ENCODE measurements at regions not wholly inside any gene's neighbourhood (a gene's known extent, or its start where the extent isn't known, plus 50 kb on each side); places are given as distances from the start of the nearest gene placed in this dataset.

DNA sequence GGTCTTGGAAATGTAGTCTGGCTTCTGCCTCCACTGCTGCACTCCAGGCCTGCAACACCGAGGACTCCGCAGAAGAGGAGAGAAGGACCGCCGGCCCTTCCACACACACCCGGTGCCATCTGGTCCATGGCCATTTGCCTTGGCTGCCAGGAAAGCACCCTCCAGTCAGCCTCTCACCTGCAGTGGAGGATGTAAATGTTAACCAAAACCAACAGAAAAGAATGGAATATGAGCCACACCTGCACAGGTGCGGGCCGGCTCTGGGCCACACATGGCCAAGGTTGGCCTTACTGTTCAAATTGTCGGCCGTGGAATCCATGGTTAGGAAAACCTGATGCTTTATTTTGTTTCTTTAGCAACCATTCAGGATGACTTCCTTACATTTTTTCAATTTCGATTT, 178.3 kb upstream of the C2CD4B start:
- Mint-ChIP-seq H3K9me3 (peaks cover 0 to 14% (median 5%) of the 10 kb centered on the region in 7 donors), H3K27me3 (peaks cover 0 to 18% (median 0%) of the 10 kb centered on the region in 3 donors), H3K4me1 (peaks cover 0 to 5% (median 4%) of the 10 kb centered on the region in 3 donors), H3K27ac (peak overlapping the region in 1 of 6 donors; percentile 18), H3K36me3 (no peaks in the 10 kb centered on the region), H3K4me3 (no peak overlapping the region)
- ATAC-seq (ENCODE audit: low read depth in 2 of 2) (no peak), DNase-seq (no peak)

GRCh38 chr15:62344806-62345539, 179.9 kb upstream of the C2CD4B start:
- Mint-ChIP-seq H3K36me3 (no peaks in the 10 kb centered on the region), H3K27me3 (peaks cover 0 to 5% (median 0%) of the 10 kb centered on the region in 3 donors), H3K4me1 (peaks cover 0 to 5% (median 4%) of the 10 kb centered on the region in 3 donors), H3K4me3 (peak overlapping the region in 5 of 8 donors; percentile 17 to 84 (median 75)), H3K9me3 (peaks cover 0 to 14% (median 5%) of the 10 kb centered on the region in 7 donors), H3K27ac (peak overlapping the region in 2 of 6 donors; percentile 23 to 86)
- DNase-seq (peak; percentile 25), ATAC-seq (ENCODE audit: low read depth in 2 of 2) (peak in 1 of 2 donors; percentile 45)

- DNase-seq: no peak
- peaks cover 0 to 9% (median 5%) of the 10 kb centered on the region in 3 donors for H3K4me1 Mint-ChIP-seq
Measured at GRCh38 chr15:62346168-62346567, 181.1 kb upstream of the C2CD4B start.

DNA sequence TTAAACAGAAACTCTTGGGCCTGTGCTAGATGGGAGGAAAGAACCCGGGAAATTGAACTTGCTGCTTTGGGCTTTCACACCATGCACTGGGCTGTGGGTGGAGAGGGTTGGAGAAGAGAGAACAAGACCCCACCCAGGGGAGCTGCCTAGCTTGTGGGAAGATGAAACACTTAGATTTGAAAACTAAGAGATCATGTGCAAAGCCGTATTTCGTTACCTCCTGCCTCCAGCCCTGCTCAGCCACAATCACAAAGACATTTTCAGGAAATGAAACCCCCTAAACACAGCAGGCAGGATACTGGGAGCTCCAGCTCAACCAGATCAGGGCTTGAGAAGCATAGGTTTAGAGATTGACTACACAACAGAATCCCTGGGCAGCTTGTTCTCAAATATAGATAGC, 183.0 kb upstream of the C2CD4B start:
- peaks cover 7 to 23% (median 19%) of the 10 kb centered on the region in 3 donors for H3K27me3 Mint-ChIP-seq
- H3K4me1 Mint-ChIP-seq: peaks cover 0 to 9% (median 5%) of the 10 kb centered on the region in 3 donors
- H3K36me3 Mint-ChIP-seq: no peaks in the 10 kb centered on the region
- H3K4me3 Mint-ChIP-seq: no peak overlapping the region
- H3K27ac Mint-ChIP-seq: peak overlapping the region in 1 of 6 donors; percentile 16
- ATAC-seq (ENCODE audit: low read depth in 2 of 2) (no peak), DNase-seq (no peak)
- H3K9me3 Mint-ChIP-seq: peaks cover 0 to 14% (median 5%) of the 10 kb centered on the region in 7 donors

More at GRCh38 chr15:62346168-62346567, 181.1 kb upstream of the C2CD4B start:
- Mint-ChIP-seq H3K27ac (no peak overlapping the region), H3K27me3 (peaks cover 0 to 10% (median 4%) of the 10 kb centered on the region in 3 donors), H3K36me3 (no peaks in the 10 kb centered on the region), H3K9me3 (peaks cover 0 to 14% (median 5%) of the 10 kb centered on the region in 7 donors), H3K4me3 (no peak overlapping the region)
- no peak for ATAC-seq (ENCODE audit: low read depth in 2 of 2)

GRCh38 chr15:62348623-62349022, 183.5 kb upstream of the C2CD4B start:
- Mint-ChIP-seq H3K27me3 (peaks cover 12 to 27% (median 19%) of the 10 kb centered on the region in 3 donors), H3K4me3 (no peak overlapping the region), H3K9me3 (peaks cover 0 to 14% (median 5%) of the 10 kb centered on the region in 7 donors), H3K36me3 (no peaks in the 10 kb centered on the region), H3K27ac (no peak overlapping the region), H3K4me1 (peaks cover 0 to 9% (median 5%) of the 10 kb centered on the region in 3 donors)
- ATAC-seq (ENCODE audit: low read depth in 2 of 2) (no peak), DNase-seq (no peak)

- no peaks in the 10 kb centered on the region for H3K36me3 Mint-ChIP-seq
Measured at GRCh38 chr15:62352817-62353216, 187.7 kb upstream of the C2CD4B start.

DNA sequence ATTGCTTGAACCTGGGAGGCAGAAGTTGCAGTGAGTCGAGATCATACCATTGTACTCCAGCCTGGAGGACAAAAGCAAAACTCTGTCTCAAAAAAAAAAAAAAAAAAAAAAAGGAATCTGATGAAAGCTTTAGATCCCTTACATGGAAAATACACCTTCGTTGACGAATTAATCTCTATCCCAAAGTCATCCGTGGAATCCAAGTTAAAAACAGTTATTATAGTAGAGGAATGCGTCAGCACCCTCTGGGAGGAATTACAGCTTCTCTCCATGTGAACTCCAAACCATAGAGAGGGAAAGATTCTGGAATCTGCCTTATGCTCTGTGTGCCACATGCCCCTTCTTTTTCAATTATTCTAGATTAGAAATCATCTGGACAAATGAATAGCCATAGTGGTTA, 192.3 kb upstream of the C2CD4B start:
- Mint-ChIP-seq H3K9me3 (no peaks in the 10 kb centered on the region), H3K27me3 (peaks cover 33 to 44% (median 34%) of the 10 kb centered on the region in 3 donors), H3K36me3 (no peaks in the 10 kb centered on the region), H3K4me3 (no peak overlapping the region), H3K27ac (peak overlapping the region in 1 of 6 donors; percentile 76), H3K4me1 (no peaks in the 10 kb centered on the region)
- ATAC-seq (ENCODE audit: low read depth in 2 of 2) (no peak), DNase-seq (no peak)

More at GRCh38 chr15:62352817-62353216, 187.7 kb upstream of the C2CD4B start:
- H3K4me1 Mint-ChIP-seq: peaks cover 0 to 4% (median 0%) of the 10 kb centered on the region in 3 donors
- H3K9me3 Mint-ChIP-seq: peaks cover 0 to 1% (median 0%) of the 10 kb centered on the region in 7 donors
- ATAC-seq (ENCODE audit: low read depth in 2 of 2) (no peak), DNase-seq (no peak)
- peaks cover 21 to 36% (median 29%) of the 10 kb centered on the region in 3 donors for H3K27me3 Mint-ChIP-seq
- no peak overlapping the region for H3K4me3 Mint-ChIP-seq
- no peak overlapping the region for H3K27ac Mint-ChIP-seq

- H3K27ac Mint-ChIP-seq: no peak overlapping the region
- H3K9me3 Mint-ChIP-seq: no peaks in the 10 kb centered on the region
- ATAC-seq (ENCODE audit: low read depth in 2 of 2) (no peak), DNase-seq (no peak)
- H3K36me3 Mint-ChIP-seq: no peaks in the 10 kb centered on the region
- H3K4me3 Mint-ChIP-seq: no peak overlapping the region
- H3K4me1 Mint-ChIP-seq: no peaks in the 10 kb centered on the region
- H3K27me3 Mint-ChIP-seq: peaks cover 23 to 39% (median 32%) of the 10 kb centered on the region in 3 donors
Measured at GRCh38 chr15:62359416-62359815, 194.3 kb upstream of the C2CD4B start.

DNA sequence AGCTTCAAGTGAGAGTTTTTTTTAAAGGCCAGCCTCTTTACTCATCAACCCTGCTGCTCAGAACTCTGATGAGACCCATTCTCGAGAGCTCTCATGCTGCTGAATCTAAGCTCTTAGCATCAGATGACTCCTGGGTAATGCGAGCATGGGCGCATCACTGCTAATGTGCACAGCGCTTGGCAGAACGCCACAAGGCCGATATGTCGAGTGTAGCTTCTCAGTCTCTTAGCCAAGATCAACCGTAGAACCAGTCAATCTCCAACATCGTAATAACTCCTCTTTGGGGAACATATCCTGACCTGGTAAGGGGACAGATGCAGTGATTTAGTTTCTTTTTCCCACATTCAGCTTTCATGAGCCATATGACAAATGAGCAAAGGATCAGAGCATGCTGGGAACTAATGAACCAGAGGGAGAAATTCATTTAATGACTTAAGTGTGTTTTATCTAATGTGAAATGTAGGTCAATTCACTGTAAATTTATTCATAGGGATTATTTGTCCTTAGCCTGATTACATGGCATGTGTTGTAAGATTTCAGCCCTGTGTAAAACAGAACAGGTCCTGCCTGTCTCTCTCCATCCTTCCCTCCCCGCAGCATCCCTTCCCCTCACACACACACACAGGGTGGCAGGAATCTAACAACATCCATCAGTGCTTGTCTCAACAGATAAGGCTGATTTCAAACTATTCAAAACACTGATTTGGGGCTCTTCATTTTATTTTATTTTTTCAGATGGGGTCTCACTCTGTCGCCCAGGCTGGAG, 195.4 kb upstream of the C2CD4B start:
- ATAC-seq (ENCODE audit: low read depth in 2 of 2) (no peak), DNase-seq (no peak)
- H3K4me1 Mint-ChIP-seq: no peaks in the 10 kb centered on the region
- peaks cover 22 to 47% (median 23%) of the 10 kb centered on the region in 3 donors for H3K27me3 Mint-ChIP-seq
- no peaks in the 10 kb centered on the region for H3K36me3 Mint-ChIP-seq
- H3K9me3 Mint-ChIP-seq: no peaks in the 10 kb centered on the region
- H3K27ac Mint-ChIP-seq: no peak overlapping the region
- H3K4me3 Mint-ChIP-seq: no peak overlapping the region

DNA sequence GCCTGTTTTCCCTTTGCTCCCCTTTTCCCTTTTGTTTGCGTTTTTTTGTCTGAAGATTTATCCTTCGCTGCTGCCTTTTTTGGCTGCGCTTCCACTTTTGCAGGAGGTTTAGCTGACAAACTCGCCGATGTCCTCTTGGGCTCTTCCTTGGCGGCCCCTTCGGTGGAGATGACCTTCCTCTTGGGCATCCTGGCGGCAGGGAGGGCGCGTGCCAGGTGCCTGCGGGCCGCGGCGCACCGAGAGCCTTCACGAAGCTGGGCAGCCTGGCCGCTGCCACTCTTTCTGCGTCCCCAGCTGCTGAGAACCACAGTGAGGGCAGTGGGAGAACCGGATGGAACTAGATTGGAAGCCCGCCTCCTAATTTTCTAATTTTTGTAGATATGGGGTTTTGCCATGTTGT, 197.1 kb upstream of the C2CD4B start:
- no peaks in the 10 kb centered on the region for H3K36me3 Mint-ChIP-seq
- DNase-seq (no peak), ATAC-seq (ENCODE audit: low read depth in 2 of 2) (no peak)
- no peak overlapping the region for H3K27ac Mint-ChIP-seq
- peaks cover 23 to 49% (median 28%) of the 10 kb centered on the region in 3 donors for H3K27me3 Mint-ChIP-seq
- peak overlapping the region in 1 of 8 donors; percentile 29 for H3K4me3 Mint-ChIP-seq
- H3K4me1 Mint-ChIP-seq: no peaks in the 10 kb centered on the region
- H3K9me3 Mint-ChIP-seq: no peaks in the 10 kb centered on the region

DNA sequence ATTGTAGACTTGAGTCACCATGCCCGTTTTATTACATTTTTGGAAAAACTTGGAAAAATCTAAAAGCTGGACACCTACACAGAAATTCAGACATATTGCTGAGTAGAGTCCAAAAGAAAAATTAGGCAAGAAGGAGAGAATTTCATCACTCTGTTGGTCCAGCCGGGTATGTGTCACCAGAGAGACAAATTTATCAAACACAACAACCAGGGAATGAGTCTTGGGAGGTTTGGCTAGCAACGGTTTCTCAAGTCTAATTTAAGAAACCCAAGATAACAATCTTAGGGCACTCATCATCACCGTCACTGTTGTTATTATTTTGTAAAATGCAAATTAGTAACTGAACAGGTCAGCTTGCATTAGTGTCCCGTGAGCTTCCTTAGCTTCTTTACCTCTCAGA, 197.5 kb upstream of the C2CD4B start:
- Mint-ChIP-seq H3K36me3 (no peaks in the 10 kb centered on the region), H3K27ac (no peak overlapping the region), H3K4me1 (no peaks in the 10 kb centered on the region), H3K9me3 (no peaks in the 10 kb centered on the region), H3K4me3 (no peak overlapping the region), H3K27me3 (peaks cover 23 to 47% (median 28%) of the 10 kb centered on the region in 3 donors)
- DNase-seq: no peak
- ATAC-seq (ENCODE audit: low read depth in 2 of 2): no peak

- Mint-ChIP-seq H3K27ac (no peak overlapping the region), H3K4me3 (no peak overlapping the region), H3K36me3 (no peaks in the 10 kb centered on the region), H3K4me1 (no peaks in the 10 kb centered on the region), H3K9me3 (no peaks in the 10 kb centered on the region), H3K27me3 (peaks cover 23 to 42% (median 35%) of the 10 kb centered on the region in 3 donors)
- ATAC-seq (ENCODE audit: low read depth in 2 of 2): no peak
- no peak for DNase-seq
Measured at GRCh38 chr15:62363913-62364312, 198.8 kb upstream of the C2CD4B start.

- Mint-ChIP-seq H3K36me3 (no peaks in the 10 kb centered on the region), H3K4me1 (no peaks in the 10 kb centered on the region), H3K27ac (no peak overlapping the region), H3K27me3 (peaks cover 3 to 35% (median 28%) of the 10 kb centered on the region in 3 donors), H3K4me3 (no peak overlapping the region), H3K9me3 (peaks cover 0 to under 1% (median 0%) of the 10 kb centered on the region in 7 donors)
- DNase-seq (no peak), ATAC-seq (ENCODE audit: low read depth in 2 of 2) (no peak)
Measured at GRCh38 chr15:62365795-62366442, 200.8 kb upstream of the C2CD4B start.

Data from naive B cell (primary cell).